GM23338 (cell line): ENCODE measurements at regions not wholly inside any gene's neighbourhood (a gene's known extent, or its start where the extent isn't known, plus 50 kb on each side); places are given as distances from the start of the nearest gene placed in this dataset.

ENCODE experiments used
- ATAC-seq: fragments of 200-7000 bp; cut with Tn5 transposase; 3 replicates; pipeline ENCODE4 v1.9.1; 2020
- DNase-seq: peaks from one replicate; pipeline ENCODE4 v3.0.0-alpha.2; 2015; ENCODE audit warnings: low spot score
- H2AFZ ChIP-seq: fragments of 200-600 bp; sonication (generic); 2 replicates; pipeline ENCODE4 v1.8.0; 2016; ENCODE audit warnings: antibody characterized with exemption, mild to moderate bottlenecking, moderate library complexity
- H3F3A ChIP-seq: fragments of 200-600 bp; sonication (generic); replicated peaks from 2 replicates; pipeline ENCODE4 v1.8.0; 2017; ENCODE audit warnings: antibody characterized with exemption, mixed run types, low read depth
- H3K27ac ChIP-seq: fragments of 200-600 bp; sonication (generic); 2 replicates; pipeline ENCODE4 v1.6.1; 2016; ENCODE audit warnings: low read depth
- H3K27me3 ChIP-seq: fragments of 200-600 bp; sonication (generic); 2 replicates; pipeline ENCODE4 v1.8.0; 2016; ENCODE audit warnings: mild to moderate bottlenecking, mixed run types, moderate library complexity; ENCODE audit not compliant: insufficient read depth
- H3K36me3 ChIP-seq: fragments of 200-600 bp; sonication (generic); 2 replicates; pipeline ENCODE4 v1.8.0; 2016; ENCODE audit warnings: mild to moderate bottlenecking; ENCODE audit not compliant: insufficient read depth
- H3K4me1 ChIP-seq: fragments of 200-600 bp; sonication (generic); 2 replicates; pipeline ENCODE4 v1.8.0; 2016; ENCODE audit warnings: mild to moderate bottlenecking, moderate library complexity; ENCODE audit not compliant: insufficient read depth
- H3K4me2 ChIP-seq: fragments of 200-600 bp; sonication (generic); 2 replicates; pipeline ENCODE4 v1.7.1; 2017; ENCODE audit warnings: mixed run types
- H3K4me3 ChIP-seq: fragments of 200-600 bp; sonication (generic); 2 replicates; pipeline ENCODE4 v1.6.1; 2016; ENCODE audit warnings: mixed run types
- H3K79me2 ChIP-seq: fragments of 200-600 bp; sonication (generic); replicated peaks from 2 replicates; pipeline ENCODE4 v1.8.0; 2017; ENCODE audit warnings: mild to moderate bottlenecking; ENCODE audit not compliant: insufficient read depth
- H3K9me2 ChIP-seq: fragments of 200-600 bp; sonication (generic); 2 replicates; pipeline ENCODE4 v1.8.0; 2017; ENCODE audit not compliant: insufficient read depth
- H4K20me1 ChIP-seq: fragments of 200-600 bp; sonication (generic); replicated peaks from 2 replicates; pipeline ENCODE4 v1.8.0; 2017; ENCODE audit warnings: mild to moderate bottlenecking; ENCODE audit not compliant: insufficient read depth
- H3K27ac Mint-ChIP-seq: 2 replicates; pipeline ENCODE4 v1.8.0; 2020; ENCODE audit warnings: inconsistent platforms, mild to moderate bottlenecking, moderate library complexity, mixed read lengths
- H3K27me3 Mint-ChIP-seq: 3 replicates; pipeline ENCODE4 v1.8.0; 2022; ENCODE audit warnings: low read depth, mild to moderate bottlenecking, moderate library complexity, mixed read lengths, inconsistent platforms; ENCODE audit not compliant: insufficient read depth, poor library complexity
- H3K36me3 Mint-ChIP-seq: 3 replicates; pipeline ENCODE4 v1.8.0; 2021; ENCODE audit warnings: low read depth, mild to moderate bottlenecking, inconsistent platforms, moderate library complexity, mixed read lengths
- H3K4me1 Mint-ChIP-seq: 3 replicates; pipeline ENCODE4 v1.8.0; 2020; ENCODE audit warnings: mild to moderate bottlenecking, inconsistent platforms, mixed read lengths
- H3K4me3 Mint-ChIP-seq: 3 replicates; pipeline ENCODE4 v1.8.0; 2021; ENCODE audit warnings: moderate library complexity, mild to moderate bottlenecking, inconsistent platforms, mixed read lengths
- H3K9me3 Mint-ChIP-seq: 3 replicates; pipeline ENCODE4 v1.8.0; 2020; ENCODE audit warnings: moderate library complexity, mild to moderate bottlenecking, inconsistent platforms, mixed read lengths
- CREB1 ChIP-seq: fragments of 250-450 bp; sonication (Bioruptor Pico); IDR thresholded peaks from 2 replicates; pipeline ENCODE4 v1.5.0; 2020; ENCODE audit warnings: low read depth, mild to moderate bottlenecking, moderate library complexity
- CTCF ChIP-seq, 2 experiments: fragments of 200-600 bp in 1 of 2; sonication (generic) in 1 of 2; conservative IDR thresholded peaks; 2 replicates each; pipeline versions ENCODE4 v1.5.1 to v1.6.1; 2016 to 2017; ENCODE audit warnings: antibody characterized with exemption in 2 of 2, low read depth in 2 of 2, mild to moderate bottlenecking in 2 of 2, moderate library complexity in 1 of 2
- ETS1 ChIP-seq: IDR thresholded peaks from 2 replicates; pipeline ENCODE4 v1.6.1; 2016; ENCODE audit warnings: antibody characterized with exemption
- EZH2 ChIP-seq: fragments of 200-600 bp; sonication (generic); IDR thresholded peaks from one replicate; pipeline ENCODE4 v1.8.0; 2017; ENCODE audit warnings: antibody characterized with exemption, mild to moderate bottlenecking, low read depth; ENCODE audit not compliant: unreplicated experiment
- EZH2phosphoT487 ChIP-seq: fragments of 200-600 bp; sonication (generic); IDR thresholded peaks from one replicate; pipeline ENCODE4 v1.8.1; 2018; ENCODE audit warnings: antibody characterized with exemption; ENCODE audit not compliant: unreplicated experiment
- JUNB ChIP-seq: IDR thresholded peaks from one replicate; pipeline ENCODE4 v1.6.1; 2016; ENCODE audit warnings: antibody characterized with exemption; ENCODE audit not compliant: unreplicated experiment
- POLR2AphosphoS5 ChIP-seq: IDR thresholded peaks from 2 replicates; pipeline ENCODE4 v1.6.1; 2016; ENCODE audit warnings: antibody characterized with exemption, low read depth
- REST ChIP-seq: IDR thresholded peaks from one replicate; pipeline ENCODE4 v1.6.1; 2018; ENCODE audit warnings: antibody characterized with exemption; ENCODE audit not compliant: unreplicated experiment
- ZNF114 ChIP-seq: fragments of 250-450 bp; sonication (Bioruptor Pico); IDR thresholded peaks from 2 replicates; pipeline ENCODE4 v1.5.0; 2020; ENCODE audit warnings: mild to moderate bottlenecking, moderate library complexity
- ZNF331 ChIP-seq: fragments of 250-450 bp; sonication (Bioruptor Pico); IDR thresholded peaks from 2 replicates; pipeline ENCODE4 v1.5.0; 2020; ENCODE audit warnings: low read depth, mild to moderate bottlenecking, moderate library complexity
- ZNF462 ChIP-seq: fragments of 250-450 bp; sonication (Bioruptor Pico); IDR thresholded peaks from 2 replicates; pipeline ENCODE4 v1.5.0; 2020; ENCODE audit warnings: mild to moderate bottlenecking, moderate library complexity

GRCh38 chr6:12656906-12657305 lies 59.7 kb upstream of the PHACTR1 start:
- Mint-ChIP-seq H3K4me1 (peaks cover 7% of the 10 kb centered on the region; the same call in 2 of the 3 replicates), H3K9me3 (no peaks in the 10 kb centered on the region; the same call in 2 of the 3 replicates), H3K36me3 (no peaks in the 10 kb centered on the region), H3K4me3 (no peak overlapping the region), H3K27ac (no peak overlapping the region), H3K27me3 (peaks cover 7% of the 10 kb centered on the region)
- no peak for TF ChIP-seq CREB1
- no peak for TF ChIP-seq ZNF331 (CRISPR knock-in tag)
- TF ChIP-seq EZH2 = no peak
- TF ChIP-seq POLR2AphosphoS5 = no peak
- TF ChIP-seq ZNF462 = no peak
- no peak for TF ChIP-seq REST
- TF ChIP-seq JUNB = no peak
- no peak for TF ChIP-seq EZH2phosphoT487
- no peak for TF ChIP-seq ETS1
- no peak for TF ChIP-seq CTCF (conservative IDR thresholded peaks at IDR 0.05; ENCODE audit: low read depth in 2 of 2)
- no peak for TF ChIP-seq ZNF114
- Histone ChIP-seq H3K27me3 (no peaks in the 10 kb centered on the region), H3K79me2 (no peaks in the 10 kb centered on the region), H2AFZ (no peak overlapping the region), H3F3A (no peaks in the 10 kb centered on the region), H3K27ac (no peak overlapping the region), H3K4me3 (no peak overlapping the region), H3K4me1 (no peaks in the 10 kb centered on the region), H3K9me2 (no peaks in the 10 kb centered on the region), H3K4me2 (no peak overlapping the region), H3K36me3 (no peaks in the 10 kb centered on the region), H4K20me1 (no peaks in the 10 kb centered on the region)
- ATAC-seq (peak; percentile 73), DNase-seq (no peak)
